ENCODE measurements at regions not wholly inside any gene's neighbourhood (a gene's known extent, or its start where the extent isn't known, plus 50 kb on each side); places are given as distances from the start of the nearest gene placed in this dataset.
A peak's percentile ranks its signal among the peaks of the same experiment; 100 is the strongest.
"Not testable (repeated sequence)": the region's sequence is repeated elsewhere in the genome, so short reads cannot be mapped to it uniquely, and the experiment has no call there.

DNA sequence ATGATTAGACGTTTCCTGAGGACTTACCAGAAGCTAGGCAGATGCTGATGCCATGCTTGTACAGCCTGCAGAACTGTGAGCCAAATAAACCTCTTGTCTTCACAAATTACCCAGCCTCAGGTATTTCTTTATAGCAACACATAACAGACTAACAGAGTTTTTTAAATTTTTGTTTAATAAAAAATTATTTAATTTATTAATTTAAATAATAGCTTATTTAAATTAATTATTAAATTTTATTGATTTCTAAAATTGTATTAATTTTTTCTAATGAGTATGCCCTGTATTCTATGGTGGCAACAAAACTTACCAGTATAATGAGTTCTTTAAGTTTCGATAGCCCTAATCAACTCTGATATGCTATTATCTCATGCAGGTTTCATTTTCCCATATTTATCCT, 259.8 kb downstream of the IKZF2 start:
- TF ChIP-seq, protein P1, sequence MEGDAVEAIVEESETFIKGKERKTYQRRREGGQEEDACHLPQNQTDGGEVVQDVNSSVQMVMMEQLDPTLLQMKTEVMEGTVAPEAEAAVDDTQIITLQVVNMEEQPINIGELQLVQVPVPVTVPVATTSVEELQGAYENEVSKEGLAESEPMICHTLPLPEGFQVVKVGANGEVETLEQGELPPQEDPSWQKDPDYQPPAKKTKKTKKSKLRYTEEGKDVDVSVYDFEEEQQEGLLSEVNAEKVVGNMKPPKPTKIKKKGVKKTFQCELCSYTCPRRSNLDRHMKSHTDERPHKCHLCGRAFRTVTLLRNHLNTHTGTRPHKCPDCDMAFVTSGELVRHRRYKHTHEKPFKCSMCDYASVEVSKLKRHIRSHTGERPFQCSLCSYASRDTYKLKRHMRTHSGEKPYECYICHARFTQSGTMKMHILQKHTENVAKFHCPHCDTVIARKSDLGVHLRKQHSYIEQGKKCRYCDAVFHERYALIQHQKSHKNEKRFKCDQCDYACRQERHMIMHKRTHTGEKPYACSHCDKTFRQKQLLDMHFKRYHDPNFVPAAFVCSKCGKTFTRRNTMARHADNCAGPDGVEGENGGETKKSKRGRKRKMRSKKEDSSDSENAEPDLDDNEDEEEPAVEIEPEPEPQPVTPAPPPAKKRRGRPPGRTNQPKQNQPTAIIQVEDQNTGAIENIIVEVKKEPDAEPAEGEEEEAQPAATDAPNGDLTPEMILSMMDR (IDR thresholded peaks at IDR 0.05; ENCODE audit: insufficient read depth, low read depth, low read length): no peak
- no peak for DNase-seq (ENCODE audit: low read depth)
- no peak overlapping the region for H3K4me3 ChIP-seq (ENCODE audit: low read depth, low read length)

DNA sequence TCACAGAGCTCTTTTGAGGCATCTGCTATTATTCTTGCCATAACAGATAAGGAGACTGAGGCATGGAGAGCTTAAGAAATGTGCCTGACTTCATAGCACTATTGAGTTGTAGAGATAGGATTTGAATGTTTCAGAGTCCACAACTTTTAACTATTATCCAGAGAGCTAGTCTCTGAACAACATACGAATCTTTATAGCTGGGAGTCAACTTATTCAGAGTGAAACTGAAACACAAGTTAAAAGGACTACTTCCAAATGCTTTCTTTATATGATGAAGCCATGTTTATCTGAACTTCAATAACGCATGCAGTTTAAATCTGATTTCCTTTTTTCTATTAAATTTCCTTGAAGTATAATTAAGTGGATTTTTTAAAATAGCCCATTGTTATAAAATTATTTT, 268.8 kb downstream of the IKZF2 start:
- TF ChIP-seq, protein P1 (IDR thresholded peaks at IDR 0.05; ENCODE audit: insufficient read depth, low read depth, low read length): no peak
- DNase-seq (ENCODE audit: low read depth): no peak
- H3K4me3 ChIP-seq (ENCODE audit: low read depth, low read length): no peak overlapping the region

DNA sequence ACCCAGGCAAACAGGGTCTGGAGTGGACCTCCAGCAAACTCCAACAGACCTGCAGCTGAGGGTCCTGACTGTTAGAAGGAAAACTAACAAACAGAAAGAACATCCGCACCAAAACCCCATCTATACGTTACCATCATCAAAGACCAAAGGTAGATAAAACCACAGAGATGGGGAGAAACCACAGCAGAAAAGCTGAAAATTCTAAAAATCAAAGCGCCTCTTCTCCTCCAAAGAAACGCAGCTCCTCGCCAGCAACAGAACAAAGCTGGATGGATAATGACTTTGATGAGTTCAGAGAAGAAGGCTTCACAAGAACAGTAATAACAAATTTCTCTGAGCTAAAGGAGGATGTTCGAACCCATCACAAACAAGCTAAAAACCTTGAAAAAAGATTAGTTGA, 274.9 kb downstream of the IKZF2 start:
- not testable (repeated sequence) for DNase-seq (ENCODE audit: low read depth); H3K4me3 ChIP-seq (ENCODE audit: low read depth, low read length)

DNA sequence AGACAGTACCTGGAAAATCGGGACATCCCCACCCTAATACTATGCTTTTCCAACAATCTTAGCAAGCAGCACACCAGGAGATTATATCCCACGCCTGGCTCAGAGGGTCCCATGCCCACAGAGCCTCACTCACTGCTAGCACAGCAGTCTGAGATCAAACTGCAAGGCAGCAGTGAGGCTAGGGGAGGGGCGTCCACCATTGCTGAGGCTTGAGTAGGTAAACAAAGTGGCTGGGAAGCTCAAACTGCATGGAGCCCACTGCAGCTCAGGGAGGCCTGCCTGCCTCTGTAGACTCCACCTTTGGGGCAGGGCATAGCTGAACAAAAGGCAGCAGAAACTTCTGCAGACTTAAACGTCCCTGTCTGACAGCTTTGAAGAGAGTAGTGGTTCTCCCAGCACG, 275.5 kb downstream of the IKZF2 start:
- not testable (repeated sequence) for DNase-seq (ENCODE audit: low read depth); H3K4me3 ChIP-seq (ENCODE audit: low read depth, low read length)

DNA sequence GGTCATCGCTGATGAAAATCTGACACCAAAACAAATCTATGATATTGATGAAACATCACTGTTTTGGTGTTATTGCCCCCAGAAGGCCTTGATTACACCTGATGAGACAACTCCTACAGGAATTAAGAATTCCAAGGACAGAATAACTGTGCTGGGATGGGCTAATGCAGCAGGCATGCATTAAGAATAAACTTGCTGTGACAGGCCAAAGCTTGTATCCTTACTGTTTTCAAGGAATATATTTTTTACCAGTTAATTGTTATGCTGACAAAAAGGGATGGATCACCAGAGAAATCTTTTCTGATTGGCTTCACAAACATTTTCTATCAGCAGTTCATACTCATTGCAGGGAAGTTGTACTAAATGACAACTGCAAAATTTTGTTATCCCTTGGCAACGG, 278.2 kb downstream of the IKZF2 start:
- no peak for DNase-seq (ENCODE audit: low read depth)
- TF ChIP-seq, protein P1 (IDR thresholded peaks at IDR 0.05; ENCODE audit: insufficient read depth, low read depth, low read length): no peak
- H3K4me3 ChIP-seq (ENCODE audit: low read depth, low read length): no peak overlapping the region

DNA sequence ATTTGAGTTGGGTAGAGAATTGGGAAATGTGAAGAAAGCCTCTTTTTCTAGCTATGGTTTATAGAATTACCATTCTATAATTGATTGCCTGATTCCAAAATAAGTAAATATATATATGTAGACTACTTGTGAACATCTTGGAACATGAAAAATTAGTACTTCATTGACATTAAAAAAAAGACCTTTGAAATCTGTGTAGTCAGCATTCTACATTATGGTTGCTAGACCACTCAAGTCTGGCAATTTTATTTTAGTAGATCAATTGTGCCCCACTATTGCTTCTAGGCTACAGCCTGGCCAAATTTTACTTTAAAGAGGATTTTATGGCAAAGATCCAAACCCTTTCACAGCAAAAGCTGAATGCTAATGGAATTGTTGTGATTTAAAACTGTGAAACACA, 279.8 kb downstream of the IKZF2 start:
- no peak overlapping the region for H3K4me3 ChIP-seq (ENCODE audit: low read depth, low read length)
- DNase-seq (ENCODE audit: low read depth): no peak
- TF ChIP-seq, protein P1 (IDR thresholded peaks at IDR 0.05; ENCODE audit: insufficient read depth, low read depth, low read length): no peak

DNA sequence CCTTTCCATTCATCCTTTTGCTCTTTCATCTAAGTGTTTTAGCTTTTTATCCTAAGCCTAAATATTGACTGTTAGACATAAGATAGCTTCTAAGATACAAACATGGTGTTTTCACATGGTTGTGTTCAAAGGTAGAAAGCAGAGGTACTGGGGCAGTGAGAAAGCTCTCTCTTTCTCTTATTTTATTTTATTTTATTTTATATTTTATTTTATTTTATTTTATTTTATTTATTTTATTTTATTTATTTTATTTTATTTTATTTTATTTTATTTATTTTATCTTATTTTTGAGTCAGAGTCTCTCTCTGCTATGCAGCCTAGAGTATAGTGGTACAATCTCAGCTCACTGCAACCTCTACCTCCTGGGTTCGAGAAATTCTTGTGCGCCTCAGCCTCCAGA, 287.2 kb downstream of the IKZF2 start:
- no peak for DNase-seq (ENCODE audit: low read depth)
- no peak overlapping the region for H3K4me3 ChIP-seq (ENCODE audit: low read depth, low read length)
- TF ChIP-seq, protein P1 (IDR thresholded peaks at IDR 0.05; ENCODE audit: insufficient read depth, low read depth, low read length): no peak

DNA sequence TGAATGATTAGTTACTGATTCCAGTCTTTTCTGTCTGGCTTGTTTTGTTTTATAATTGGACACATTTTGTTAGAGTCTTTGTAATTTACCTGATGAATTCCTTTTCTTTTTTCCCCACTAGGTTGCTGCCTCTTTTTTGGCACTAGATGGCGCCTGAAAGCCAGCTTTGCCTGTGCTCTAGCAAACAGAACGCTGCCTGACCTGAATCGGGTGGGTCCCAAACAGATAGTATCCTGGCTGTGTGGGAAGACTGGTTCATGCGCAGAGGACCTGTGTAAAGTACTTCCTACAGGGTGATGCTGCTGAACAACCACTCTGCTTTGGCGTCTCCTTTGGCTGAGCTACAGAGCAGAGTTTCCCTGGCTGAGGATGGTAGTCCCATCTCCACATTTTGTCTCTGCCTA, 288.2 kb downstream of the IKZF2 start:
- TF ChIP-seq, protein P1 (IDR thresholded peaks at IDR 0.05; ENCODE audit: insufficient read depth, low read depth, low read length): peak; percentile 34
- no peak overlapping the region for H3K4me3 ChIP-seq (ENCODE audit: low read depth, low read length)
- DNase-seq (ENCODE audit: low read depth): peak; percentile 10
